Thyroid gland (tissue), 4 donors: ENCODE measurements at regions not wholly inside any gene's neighbourhood (a gene's known extent, or its start where the extent isn't known, plus 50 kb on each side); places are given as distances from the start of the nearest gene placed in this dataset.
"Not testable (repeated sequence)": the region's sequence is repeated elsewhere in the genome, so short reads cannot be mapped to it uniquely, and the experiment has no call there.

Experiments
- POLR2A ChIP-seq, 2 donors: fragments of 450-650 bp; IDR thresholded peaks; one replicate each; pipeline ENCODE4 v1.6.1; 2017; ENCODE audit warnings: antibody characterized with exemption in 2 of 2, mild to moderate bottlenecking in 2 of 2, moderate library complexity in 1 of 2
- TF ChIP-seq, protein P1 (sequence below), 6 experiments: fragments of 200-600 bp in 3 of 6; fragments of 450-650 bp in 3 of 6; sonication (generic) in 3 of 6; IDR thresholded peaks; one replicate each; pipeline ENCODE4 v1.5.1; 2016 to 2019; ENCODE audit warnings: antibody characterized with exemption in 6 of 6, mild to moderate bottlenecking in 2 of 6, inconsistent platforms in 1 of 6, moderate library complexity in 1 of 6

DNA sequence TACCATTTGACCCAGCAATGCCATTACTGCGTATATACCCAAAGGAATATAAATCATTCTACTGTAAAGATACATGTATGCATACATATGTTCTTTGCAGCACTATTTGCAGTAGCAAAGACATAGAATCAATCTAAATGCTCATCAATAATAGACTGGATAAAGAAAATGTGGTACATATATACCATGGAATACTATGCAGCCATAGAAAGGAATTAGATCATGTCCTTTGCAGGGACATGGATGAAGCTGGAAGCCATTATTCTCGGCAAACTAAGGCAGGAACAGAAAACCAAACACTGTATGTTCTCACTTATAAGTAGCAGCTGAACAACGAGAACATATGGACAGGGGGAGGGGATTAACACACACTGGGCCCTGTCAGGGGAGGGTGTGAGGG lies 54.8 kb upstream of the ZNF30 start:
- TF ChIP-seq POLR2A (IDR thresholded peaks at IDR 0.05) = not testable (repeated sequence)
- TF ChIP-seq, protein P1, sequence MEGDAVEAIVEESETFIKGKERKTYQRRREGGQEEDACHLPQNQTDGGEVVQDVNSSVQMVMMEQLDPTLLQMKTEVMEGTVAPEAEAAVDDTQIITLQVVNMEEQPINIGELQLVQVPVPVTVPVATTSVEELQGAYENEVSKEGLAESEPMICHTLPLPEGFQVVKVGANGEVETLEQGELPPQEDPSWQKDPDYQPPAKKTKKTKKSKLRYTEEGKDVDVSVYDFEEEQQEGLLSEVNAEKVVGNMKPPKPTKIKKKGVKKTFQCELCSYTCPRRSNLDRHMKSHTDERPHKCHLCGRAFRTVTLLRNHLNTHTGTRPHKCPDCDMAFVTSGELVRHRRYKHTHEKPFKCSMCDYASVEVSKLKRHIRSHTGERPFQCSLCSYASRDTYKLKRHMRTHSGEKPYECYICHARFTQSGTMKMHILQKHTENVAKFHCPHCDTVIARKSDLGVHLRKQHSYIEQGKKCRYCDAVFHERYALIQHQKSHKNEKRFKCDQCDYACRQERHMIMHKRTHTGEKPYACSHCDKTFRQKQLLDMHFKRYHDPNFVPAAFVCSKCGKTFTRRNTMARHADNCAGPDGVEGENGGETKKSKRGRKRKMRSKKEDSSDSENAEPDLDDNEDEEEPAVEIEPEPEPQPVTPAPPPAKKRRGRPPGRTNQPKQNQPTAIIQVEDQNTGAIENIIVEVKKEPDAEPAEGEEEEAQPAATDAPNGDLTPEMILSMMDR (IDR thresholded peaks at IDR 0.05) = not testable (repeated sequence)
